ENCODE measurements at regions not wholly inside any gene's neighbourhood (a gene's known extent, or its start where the extent isn't known, plus 50 kb on each side); places are given as distances from the start of the nearest gene placed in this dataset.
"Not testable (repeated sequence)": the region's sequence is repeated elsewhere in the genome, so short reads cannot be mapped to it uniquely, and the experiment has no call there.

DNA sequence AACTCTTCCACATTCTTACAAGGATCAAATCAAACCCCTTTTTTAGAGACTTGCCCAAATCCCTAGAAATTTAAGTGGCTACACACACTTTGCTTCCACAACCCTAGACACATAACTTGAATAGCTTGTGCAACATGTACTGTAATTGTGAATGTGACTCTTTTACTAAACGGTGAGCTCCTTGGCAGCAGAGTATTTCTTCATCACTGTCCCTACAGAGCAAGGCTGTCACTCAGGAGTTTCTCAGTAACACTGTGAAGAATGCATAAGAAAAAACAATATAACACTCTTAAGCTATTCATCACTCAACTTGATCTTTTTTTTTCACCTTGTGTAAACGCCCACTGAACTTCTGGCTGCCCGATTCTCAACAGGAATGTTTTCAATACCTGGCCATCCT lies 53.8 kb upstream of the ADAMTS18 start:
- Histone ChIP-seq H3K27me3 (ENCODE audit: control insufficient read depth in 2 of 2, insufficient read depth in 1 of 2, low read length in 1 of 2) (no peaks in the 10 kb centered on the region), H3K9me3 (ENCODE audit: control insufficient read depth in 2 of 2, insufficient read depth in 1 of 2, low read length in 1 of 2) (no peaks in the 10 kb centered on the region), H3K4me1 (ENCODE audit: control insufficient read depth in 2 of 2, insufficient read depth in 2 of 2, low read length in 2 of 2) (no peaks in the 10 kb centered on the region), H3K4me3 (ENCODE audit: low read length in 2 of 2) (no peak overlapping the region), H3K27ac (ENCODE audit: low read depth in 1 of 2, low read length in 1 of 2) (no peak overlapping the region), H3K36me3 (ENCODE audit: control insufficient read depth in 2 of 2, insufficient read depth in 2 of 2, low read length in 1 of 2) (no peaks in the 10 kb centered on the region)
- DNase-seq (ENCODE audit: low read depth in 6 of 9, low spot score in 9 of 9): no peak
- 66% methylated on average over 3 of the region's 3 CpGs for WGBS

DNA sequence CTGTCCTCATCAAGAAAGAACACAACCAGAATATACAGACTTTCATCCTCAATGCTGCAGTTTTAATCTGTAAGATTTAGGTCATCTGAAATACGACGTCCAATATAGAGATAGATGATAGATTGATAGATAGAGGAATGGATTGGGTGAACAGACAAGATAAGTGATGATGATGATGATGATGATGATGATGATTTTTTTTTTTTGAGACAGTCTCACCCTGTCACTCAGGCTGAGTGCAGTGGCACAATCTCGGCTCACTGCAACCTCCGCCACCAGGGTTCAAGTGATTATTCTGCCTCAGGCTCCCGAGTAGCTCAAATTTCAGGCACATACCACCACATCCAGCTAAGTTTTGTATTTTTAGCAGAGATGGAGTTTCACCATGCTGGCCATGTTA lies 56.3 kb upstream of the ADAMTS18 start:
- no peaks in the 10 kb centered on the region for H3K9me3 ChIP-seq (ENCODE audit: control insufficient read depth in 2 of 2, insufficient read depth in 1 of 2, low read length in 1 of 2)
- no peak overlapping the region for H3K4me3 ChIP-seq (ENCODE audit: low read length in 2 of 2)
- no peaks in the 10 kb centered on the region for H3K4me1 ChIP-seq (ENCODE audit: control insufficient read depth in 2 of 2, insufficient read depth in 2 of 2, low read length in 2 of 2)
- H3K36me3 ChIP-seq (ENCODE audit: control insufficient read depth in 2 of 2, insufficient read depth in 2 of 2, low read length in 1 of 2): no peaks in the 10 kb centered on the region
- no peak for DNase-seq (ENCODE audit: low read depth in 6 of 9, low spot score in 9 of 9)
- WGBS: 95% methylated on average over 5 of the region's 5 CpGs
- H3K27me3 ChIP-seq (ENCODE audit: control insufficient read depth in 2 of 2, insufficient read depth in 1 of 2, low read length in 1 of 2): no peaks in the 10 kb centered on the region
- H3K27ac ChIP-seq (ENCODE audit: low read depth in 1 of 2, low read length in 1 of 2): no peak overlapping the region

DNA sequence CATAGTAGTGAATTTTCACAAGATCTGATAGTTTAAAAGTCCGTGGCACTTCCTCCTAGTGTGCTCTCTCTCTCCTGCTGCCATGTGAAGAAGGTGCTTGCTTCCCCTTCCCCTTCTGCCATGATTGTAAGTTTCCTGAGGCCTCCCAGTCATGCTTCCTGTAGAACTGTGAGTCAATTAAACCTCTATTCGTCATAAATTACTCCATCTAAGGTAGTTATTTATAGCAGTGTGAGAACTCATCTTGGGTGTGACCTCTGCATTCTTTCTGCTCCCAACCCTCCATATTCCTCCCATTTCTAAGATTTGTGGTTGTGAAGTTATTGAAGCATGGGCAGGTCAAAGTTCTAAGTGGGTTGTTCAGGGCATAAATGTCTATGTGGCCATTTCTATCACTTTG lies 62.1 kb upstream of the ADAMTS18 start:
- DNase-seq (ENCODE audit: low read depth in 6 of 9, low spot score in 9 of 9): no peak
- Histone ChIP-seq H3K36me3 (ENCODE audit: control insufficient read depth in 2 of 2, insufficient read depth in 2 of 2, low read length in 1 of 2) (no peaks in the 10 kb centered on the region), H3K9me3 (ENCODE audit: control insufficient read depth in 2 of 2, insufficient read depth in 1 of 2, low read length in 1 of 2) (no peaks in the 10 kb centered on the region), H3K4me3 (ENCODE audit: low read length in 2 of 2) (no peak overlapping the region), H3K4me1 (ENCODE audit: control insufficient read depth in 2 of 2, insufficient read depth in 2 of 2, low read length in 2 of 2) (no peaks in the 10 kb centered on the region), H3K27me3 (ENCODE audit: control insufficient read depth in 2 of 2, insufficient read depth in 1 of 2, low read length in 1 of 2) (no peaks in the 10 kb centered on the region), H3K27ac (ENCODE audit: low read depth in 1 of 2, low read length in 1 of 2) (no peak overlapping the region)
- WGBS: 70% methylated on average over 2 of the region's 2 CpGs

DNA sequence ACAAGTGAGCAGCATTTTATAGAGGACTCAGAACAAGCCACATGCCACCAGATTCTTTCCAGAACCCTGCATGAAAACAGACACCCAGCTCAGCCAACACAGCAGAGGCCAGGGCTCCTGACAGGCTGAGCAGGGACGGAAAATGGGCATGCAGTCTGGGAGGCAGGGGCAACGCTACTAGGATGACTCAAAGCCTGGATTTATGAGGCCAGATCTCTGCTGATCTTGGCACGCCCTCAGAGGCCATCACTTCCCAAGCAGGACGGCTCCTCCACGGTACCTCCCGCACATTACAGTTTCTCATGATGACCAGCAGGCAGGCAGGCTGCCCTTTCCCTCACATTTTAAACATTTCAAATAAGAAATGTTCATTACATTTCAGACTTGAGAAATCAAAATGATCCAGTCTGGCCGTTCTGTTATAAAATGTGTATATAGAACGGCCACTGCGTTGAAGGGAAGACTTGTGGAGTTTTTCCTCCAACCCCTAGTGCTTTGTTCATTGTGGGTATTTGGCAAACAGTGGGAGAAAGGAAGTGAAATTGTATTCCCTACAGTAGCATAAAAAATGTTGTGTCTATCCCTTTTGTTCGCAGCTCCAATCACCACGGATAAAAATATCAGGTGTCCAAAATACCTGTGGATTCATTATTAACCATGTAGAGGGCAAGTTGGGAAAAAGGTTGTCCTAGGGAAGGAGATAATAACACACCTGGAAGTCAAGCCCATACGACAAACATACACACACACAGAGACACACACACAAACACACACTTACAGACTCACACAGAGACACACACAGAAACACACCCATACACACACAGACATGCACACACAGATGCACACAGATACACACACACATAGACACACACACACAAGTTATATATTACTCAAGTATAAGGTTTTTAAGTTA lies 64.8 kb upstream of the ADAMTS18 start:
- no peak overlapping the region for H3K27ac ChIP-seq (ENCODE audit: low read depth in 1 of 2, low read length in 1 of 2)
- no peak overlapping the region for H3K4me3 ChIP-seq (ENCODE audit: low read length in 2 of 2)
- H3K27me3 ChIP-seq (ENCODE audit: control insufficient read depth in 2 of 2, insufficient read depth in 1 of 2, low read length in 1 of 2): no peaks in the 10 kb centered on the region
- no peak for DNase-seq (ENCODE audit: low read depth in 6 of 9, low spot score in 9 of 9)
- 76% methylated on average over 12 of the region's 12 CpGs for WGBS
- no peaks in the 10 kb centered on the region for H3K9me3 ChIP-seq (ENCODE audit: control insufficient read depth in 2 of 2, insufficient read depth in 1 of 2, low read length in 1 of 2)
- H3K36me3 ChIP-seq (ENCODE audit: control insufficient read depth in 2 of 2, insufficient read depth in 2 of 2, low read length in 1 of 2): no peaks in the 10 kb centered on the region
- no peaks in the 10 kb centered on the region for H3K4me1 ChIP-seq (ENCODE audit: control insufficient read depth in 2 of 2, insufficient read depth in 2 of 2, low read length in 2 of 2)

DNA sequence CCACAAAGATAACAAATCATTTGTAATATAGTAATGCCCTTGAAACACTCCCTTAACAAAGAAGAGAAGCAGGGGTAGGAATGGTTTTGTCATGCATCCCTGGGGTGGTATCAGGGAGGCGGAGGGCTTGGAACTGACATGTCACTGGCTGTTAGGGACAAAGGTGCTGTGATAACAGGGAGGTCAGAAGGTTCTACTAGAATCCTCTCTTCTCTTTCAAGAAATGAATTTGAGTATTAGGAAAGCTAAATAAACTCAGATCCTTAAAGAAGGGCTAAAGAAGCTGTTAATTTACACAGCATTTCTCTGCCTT lies 65.4 kb upstream of the ADAMTS18 start:
- no peak overlapping the region for H3K4me3 ChIP-seq (ENCODE audit: low read length in 2 of 2)
- H3K27ac ChIP-seq (ENCODE audit: low read depth in 1 of 2, low read length in 1 of 2): no peak overlapping the region
- H3K36me3 ChIP-seq (ENCODE audit: control insufficient read depth in 2 of 2, insufficient read depth in 2 of 2, low read length in 1 of 2): no peaks in the 10 kb centered on the region
- H3K4me1 ChIP-seq (ENCODE audit: control insufficient read depth in 2 of 2, insufficient read depth in 2 of 2, low read length in 2 of 2): no peaks in the 10 kb centered on the region
- WGBS: 96% methylated on average over 1 of the region's 1 CpG
- no peak for DNase-seq (ENCODE audit: low read depth in 6 of 9, low spot score in 9 of 9)
- H3K9me3 ChIP-seq (ENCODE audit: control insufficient read depth in 2 of 2, insufficient read depth in 1 of 2, low read length in 1 of 2): no peaks in the 10 kb centered on the region
- no peaks in the 10 kb centered on the region for H3K27me3 ChIP-seq (ENCODE audit: control insufficient read depth in 2 of 2, insufficient read depth in 1 of 2, low read length in 1 of 2)

DNA sequence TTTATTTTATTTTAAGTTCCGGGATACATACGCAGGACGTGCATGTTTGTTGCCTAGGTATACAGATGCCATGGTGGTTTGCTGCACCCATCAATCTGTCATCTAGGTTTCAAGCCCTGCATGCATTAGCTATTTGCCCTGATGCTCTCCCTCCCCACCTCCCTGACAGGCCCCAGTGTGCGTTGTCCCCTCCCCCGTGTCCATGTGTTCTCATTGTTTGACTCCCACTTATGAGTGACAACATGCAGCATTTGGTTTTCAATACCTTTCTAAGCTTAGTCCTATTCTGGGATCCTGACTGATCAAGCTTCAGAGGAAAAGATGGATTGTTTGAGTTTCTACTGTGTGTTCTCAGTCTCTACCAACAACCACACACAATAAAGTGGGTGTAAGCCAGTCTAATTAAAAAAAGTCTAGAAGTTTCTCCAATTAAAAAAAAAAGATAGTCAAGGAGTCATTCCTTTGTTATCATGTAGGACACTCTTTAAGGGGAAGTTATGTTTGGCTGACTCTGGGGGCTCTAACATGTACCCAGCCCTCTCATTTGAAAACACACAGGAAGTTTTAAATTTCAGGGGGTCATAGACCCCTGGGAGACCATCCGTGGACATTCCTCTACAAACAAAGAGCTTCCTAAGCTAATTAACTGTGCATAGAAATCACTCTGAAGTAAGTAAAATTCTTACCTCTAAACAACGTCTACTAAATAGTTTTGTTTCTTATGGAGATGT lies 66.3 kb upstream of the ADAMTS18 start:
- Histone ChIP-seq H3K27me3 (ENCODE audit: control insufficient read depth in 2 of 2, insufficient read depth in 1 of 2, low read length in 1 of 2) (no peaks in the 10 kb centered on the region), H3K27ac (ENCODE audit: low read depth in 1 of 2, low read length in 1 of 2) (no peak overlapping the region), H3K4me1 (ENCODE audit: control insufficient read depth in 2 of 2, insufficient read depth in 2 of 2, low read length in 2 of 2) (no peaks in the 10 kb centered on the region), H3K9me3 (ENCODE audit: control insufficient read depth in 2 of 2, insufficient read depth in 1 of 2, low read length in 1 of 2) (no peaks in the 10 kb centered on the region), H3K36me3 (ENCODE audit: control insufficient read depth in 2 of 2, insufficient read depth in 2 of 2, low read length in 1 of 2) (no peaks in the 10 kb centered on the region), H3K4me3 (ENCODE audit: low read length in 2 of 2) (no peak overlapping the region)
- 64% methylated on average over 7 of the region's 7 CpGs for WGBS
- DNase-seq (ENCODE audit: low read depth in 6 of 9, low spot score in 9 of 9): no peak

DNA sequence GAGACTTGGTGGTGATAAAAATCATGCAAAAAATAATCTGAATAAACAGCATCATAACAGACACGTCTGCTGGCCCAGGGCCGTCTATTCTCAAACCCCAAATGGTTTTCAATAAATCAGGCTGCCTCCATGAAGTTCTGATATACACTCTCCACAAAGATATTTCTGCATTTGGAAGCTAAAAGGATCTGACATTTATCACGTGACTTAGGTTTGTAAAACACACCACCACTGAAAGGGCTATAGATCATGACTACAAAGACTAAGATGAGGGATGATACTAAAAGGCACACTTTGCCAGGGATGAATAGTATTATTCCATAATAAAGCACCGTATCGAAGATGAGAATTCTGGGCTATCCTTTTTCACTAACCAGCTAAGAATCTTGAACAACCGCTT lies 67.6 kb upstream of the ADAMTS18 start:
- no peaks in the 10 kb centered on the region for H3K36me3 ChIP-seq (ENCODE audit: control insufficient read depth in 2 of 2, insufficient read depth in 2 of 2, low read length in 1 of 2)
- DNase-seq (ENCODE audit: low read depth in 6 of 9, low spot score in 9 of 9): no peak
- no peaks in the 10 kb centered on the region for H3K4me1 ChIP-seq (ENCODE audit: control insufficient read depth in 2 of 2, insufficient read depth in 2 of 2, low read length in 2 of 2)
- WGBS: 92% methylated on average over 6 of the region's 6 CpGs
- no peaks in the 10 kb centered on the region for H3K27me3 ChIP-seq (ENCODE audit: control insufficient read depth in 2 of 2, insufficient read depth in 1 of 2, low read length in 1 of 2)
- no peaks in the 10 kb centered on the region for H3K9me3 ChIP-seq (ENCODE audit: control insufficient read depth in 2 of 2, insufficient read depth in 1 of 2, low read length in 1 of 2)
- no peak overlapping the region for H3K27ac ChIP-seq (ENCODE audit: low read depth in 1 of 2, low read length in 1 of 2)
- H3K4me3 ChIP-seq (ENCODE audit: low read length in 2 of 2): no peak overlapping the region

DNA sequence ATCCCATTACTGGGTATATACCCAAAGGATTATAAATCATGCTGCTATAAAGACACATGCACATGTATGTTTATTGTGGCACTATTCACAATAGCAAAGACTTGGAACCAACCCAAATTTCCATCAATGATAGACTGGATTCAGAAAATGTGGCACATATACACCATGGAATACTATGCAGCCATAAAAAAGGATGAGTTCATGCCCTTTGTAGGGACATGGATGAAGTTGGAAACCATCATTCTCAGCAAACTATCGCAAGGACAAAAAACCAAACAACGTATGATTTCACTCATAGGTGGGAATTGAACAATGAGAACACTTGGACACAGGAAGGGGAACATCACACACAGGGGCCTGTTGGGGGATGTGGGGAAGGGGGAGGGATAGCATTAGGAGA lies 71.7 kb upstream of the ADAMTS18 start:
- not testable (repeated sequence) for H3K27me3 ChIP-seq (ENCODE audit: control insufficient read depth in 2 of 2, insufficient read depth in 1 of 2, low read length in 1 of 2); H3K36me3 ChIP-seq (ENCODE audit: control insufficient read depth in 2 of 2, insufficient read depth in 2 of 2, low read length in 1 of 2); H3K9me3 ChIP-seq (ENCODE audit: control insufficient read depth in 2 of 2, insufficient read depth in 1 of 2, low read length in 1 of 2); H3K27ac ChIP-seq (ENCODE audit: low read depth in 1 of 2, low read length in 1 of 2); H3K4me1 ChIP-seq (ENCODE audit: control insufficient read depth in 2 of 2, insufficient read depth in 2 of 2, low read length in 2 of 2); DNase-seq (ENCODE audit: low read depth in 6 of 9, low spot score in 9 of 9); H3K4me3 ChIP-seq (ENCODE audit: low read length in 2 of 2)
- over 99% methylated on average over 2 of the region's 2 CpGs for WGBS

DNA sequence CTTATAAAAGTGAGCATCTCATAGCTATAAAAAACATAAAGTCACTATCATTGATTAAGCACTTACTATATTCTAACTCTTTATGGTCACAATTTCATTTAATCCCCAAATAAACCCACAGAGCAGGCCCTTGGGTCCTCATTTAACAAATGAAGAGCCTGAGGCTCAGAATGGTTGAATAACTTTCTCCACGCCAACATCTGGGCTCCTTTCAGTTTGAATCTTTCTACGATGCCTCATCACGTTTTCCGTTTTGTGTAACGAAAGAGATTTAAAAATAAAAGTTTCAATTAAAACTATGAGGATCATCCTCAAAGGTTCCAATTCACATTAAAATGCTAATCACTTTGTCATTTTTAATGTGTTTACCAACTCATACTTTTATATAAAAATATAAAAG lies 74.2 kb upstream of the ADAMTS18 start:
- H3K27me3 ChIP-seq (ENCODE audit: control insufficient read depth in 2 of 2, insufficient read depth in 1 of 2, low read length in 1 of 2): no peaks in the 10 kb centered on the region
- DNase-seq (ENCODE audit: low read depth in 6 of 9, low spot score in 9 of 9): no peak
- no peaks in the 10 kb centered on the region for H3K9me3 ChIP-seq (ENCODE audit: control insufficient read depth in 2 of 2, insufficient read depth in 1 of 2, low read length in 1 of 2)
- no peaks in the 10 kb centered on the region for H3K4me1 ChIP-seq (ENCODE audit: control insufficient read depth in 2 of 2, insufficient read depth in 2 of 2, low read length in 2 of 2)
- H3K4me3 ChIP-seq (ENCODE audit: low read length in 2 of 2): no peak overlapping the region
- no peaks in the 10 kb centered on the region for H3K36me3 ChIP-seq (ENCODE audit: control insufficient read depth in 2 of 2, insufficient read depth in 2 of 2, low read length in 1 of 2)
- WGBS: 96% methylated on average over 5 of the region's 5 CpGs
- H3K27ac ChIP-seq (ENCODE audit: low read depth in 1 of 2, low read length in 1 of 2): no peak overlapping the region

Data from thymus (tissue), 11 donors.